Activated T-cell treated with anti-CD3 and anti-CD28 coated beads for 1 hour (primary cell): ENCODE measurements at regions not wholly inside any gene's neighbourhood (a gene's known extent, or its start where the extent isn't known, plus 50 kb on each side); places are given as distances from the start of the nearest gene placed in this dataset.

Experiments
- DNase-seq: peaks from one replicate; pipeline ENCODE4 v3.0.0-alpha.2; 2020; ENCODE audit warnings: low read depth

DNA sequence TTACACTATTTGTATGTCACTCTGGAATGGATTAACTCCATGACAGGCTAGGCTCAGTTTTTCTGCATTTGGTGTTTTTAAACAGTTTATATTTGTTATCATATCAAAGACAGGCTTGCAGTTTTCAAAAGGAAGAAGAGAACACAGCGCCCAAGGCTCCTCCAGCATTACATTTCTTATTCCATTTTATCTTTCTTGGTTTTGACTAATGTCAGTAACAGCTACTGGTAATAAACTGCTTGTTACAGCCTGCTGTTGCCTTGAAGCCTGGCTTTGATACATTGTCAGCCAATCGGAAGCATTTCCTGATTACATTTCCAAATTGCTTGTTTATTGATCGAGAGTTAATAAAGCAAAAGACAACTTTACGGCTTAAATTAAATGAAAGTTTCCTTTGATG lies 166.0 kb upstream of the MDFIC start:
- no peak for DNase-seq

DNA sequence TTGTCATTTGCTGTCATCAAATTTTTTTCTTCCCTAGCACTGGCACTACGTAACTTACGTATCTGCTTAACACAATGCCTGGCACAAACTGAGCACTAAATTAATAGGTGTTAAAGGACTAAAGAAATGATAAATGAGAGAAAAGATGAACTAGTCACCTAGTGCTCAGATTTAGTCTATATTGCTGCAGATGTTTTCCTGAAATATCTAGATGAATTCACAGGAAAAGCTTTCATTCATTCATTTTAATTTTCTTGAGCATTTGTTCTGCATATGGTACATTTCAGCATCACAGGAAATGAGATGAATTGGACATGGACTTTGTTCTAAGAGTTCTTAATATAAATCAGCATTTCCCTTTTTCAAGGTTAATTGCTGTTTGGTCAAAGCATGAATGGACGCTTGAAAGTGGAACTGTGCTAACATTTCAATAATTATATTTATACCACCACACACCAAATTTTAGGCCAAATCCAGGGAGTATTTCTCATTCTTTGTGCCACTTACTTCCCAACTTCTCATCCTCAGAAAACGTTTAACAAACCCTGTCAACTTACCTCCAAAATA lies 163.2 kb upstream of the MDFIC start:
- no peak for DNase-seq

- DNase-seq, result no peak
Measured at GRCh38 chr7:114759347-114760062, 162.4 kb upstream of the MDFIC start.

GRCh38 chr7:114760477-114760876 lies 161.4 kb upstream of the MDFIC start:
- no peak for DNase-seq

DNA sequence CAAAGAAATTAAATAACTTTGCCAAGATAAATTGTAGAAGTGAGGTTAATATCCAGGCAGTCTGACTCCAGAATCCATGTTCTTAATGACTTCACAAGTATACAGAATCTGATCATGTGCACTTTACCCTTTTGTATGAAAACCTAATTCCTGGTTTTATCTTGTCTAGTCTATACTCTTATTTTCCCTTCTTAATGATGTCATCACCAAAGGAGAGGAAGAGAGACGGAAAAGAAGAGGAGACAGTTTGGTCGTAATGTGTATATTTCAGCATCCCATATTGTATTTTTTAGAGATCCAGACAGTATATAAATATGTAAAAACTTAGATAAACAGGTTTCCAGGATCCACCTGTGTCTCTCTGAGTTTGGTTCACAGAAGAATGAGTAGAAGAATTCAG lies 159.9 kb upstream of the MDFIC start:
- no peak for DNase-seq

GRCh38 chr7:114765331-114766040 lies 156.4 kb upstream of the MDFIC start:
- no peak for DNase-seq

DNA sequence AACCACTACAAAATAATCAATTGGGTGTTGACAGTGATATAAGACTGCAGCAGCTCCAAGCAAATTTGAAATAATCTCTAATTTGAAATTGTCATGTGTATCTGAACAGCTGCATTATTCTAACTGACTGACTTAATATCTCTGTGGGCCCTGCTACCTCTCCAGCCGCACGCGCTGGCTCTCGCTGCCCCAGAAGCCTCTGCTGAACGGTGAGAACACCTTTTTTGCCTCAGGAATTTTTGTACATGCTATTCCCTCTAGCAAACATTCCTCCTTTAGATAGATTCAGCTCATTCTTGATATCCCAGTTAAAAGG lies 155.9 kb upstream of the MDFIC start:
- no peak for DNase-seq

GRCh38 chr7:114777288-114777687 lies 144.6 kb upstream of the MDFIC start:
- no peak for DNase-seq

DNA sequence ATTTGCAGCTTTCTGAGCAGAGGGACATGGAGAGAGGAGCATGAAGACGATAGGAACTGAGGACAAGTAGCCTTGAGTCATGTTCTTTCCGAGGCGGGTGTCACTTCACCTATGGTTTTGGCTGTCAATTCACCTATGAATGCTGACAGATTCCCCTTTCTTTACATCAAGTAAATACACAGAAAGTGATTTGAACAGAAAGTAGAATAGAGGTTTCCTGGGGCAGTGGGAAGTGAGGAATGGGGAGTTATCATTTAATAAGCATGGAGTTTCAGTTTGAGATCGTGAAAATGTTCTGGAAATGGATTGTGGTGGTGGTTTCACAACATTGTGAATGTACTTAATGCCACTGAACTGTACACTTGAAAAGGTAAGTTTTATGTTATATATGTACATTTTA lies 138.4 kb upstream of the MDFIC start:
- DNase-seq, result no peak

DNA sequence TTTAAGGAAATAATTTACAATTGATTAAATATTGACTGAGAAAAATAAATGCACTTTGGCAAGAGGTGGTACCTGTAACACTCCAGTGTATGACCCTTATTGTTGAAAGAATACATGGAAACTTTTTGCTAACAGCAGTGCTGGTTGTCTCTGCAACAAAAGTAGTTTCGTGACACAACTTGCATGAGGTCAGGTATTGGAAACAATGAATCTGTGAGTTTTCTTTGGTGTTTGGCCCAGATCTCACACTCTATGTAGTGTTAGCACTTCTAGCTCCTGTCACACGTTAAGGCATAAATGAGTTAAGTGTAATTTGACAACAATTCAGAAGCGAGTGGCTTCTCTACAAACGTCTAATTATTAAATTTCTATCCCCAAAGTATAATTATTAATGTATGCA lies 137.7 kb upstream of the MDFIC start:
- DNase-seq, result no peak

- DNase-seq, result no peak
Measured at GRCh38 chr7:114784746-114785145, 137.1 kb upstream of the MDFIC start.

GRCh38 chr7:114785496-114785895 lies 136.4 kb upstream of the MDFIC start:
- no peak for DNase-seq

GRCh38 chr7:114786455-114786854 lies 135.4 kb upstream of the MDFIC start:
- no peak for DNase-seq

GRCh38 chr7:114787556-114787955 lies 134.3 kb upstream of the MDFIC start:
- no peak for DNase-seq

DNA sequence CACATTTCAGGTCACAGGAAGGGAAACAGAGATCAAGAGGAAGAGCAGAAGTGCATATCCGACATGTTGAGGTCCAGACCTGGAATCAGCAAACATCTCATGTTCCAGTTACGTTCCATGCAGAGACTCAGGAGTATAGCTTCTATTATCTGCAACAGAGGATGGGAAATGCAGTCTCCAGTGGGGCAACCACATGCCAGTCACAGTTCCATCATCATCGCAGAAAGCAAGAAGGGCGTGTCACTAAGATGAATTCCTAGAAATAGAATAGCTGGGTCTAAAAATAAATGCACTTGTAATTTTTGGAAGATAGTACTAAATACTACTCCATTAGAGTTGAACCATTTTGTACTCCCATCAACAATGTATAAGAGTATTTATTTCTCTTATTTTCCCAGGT lies 133.2 kb upstream of the MDFIC start:
- DNase-seq, result no peak

GRCh38 chr7:114789161-114789560 lies 132.7 kb upstream of the MDFIC start:
- DNase-seq, result no peak

- DNase-seq, result no peak
Measured at GRCh38 chr7:114789871-114790311, 132.0 kb upstream of the MDFIC start.

DNA sequence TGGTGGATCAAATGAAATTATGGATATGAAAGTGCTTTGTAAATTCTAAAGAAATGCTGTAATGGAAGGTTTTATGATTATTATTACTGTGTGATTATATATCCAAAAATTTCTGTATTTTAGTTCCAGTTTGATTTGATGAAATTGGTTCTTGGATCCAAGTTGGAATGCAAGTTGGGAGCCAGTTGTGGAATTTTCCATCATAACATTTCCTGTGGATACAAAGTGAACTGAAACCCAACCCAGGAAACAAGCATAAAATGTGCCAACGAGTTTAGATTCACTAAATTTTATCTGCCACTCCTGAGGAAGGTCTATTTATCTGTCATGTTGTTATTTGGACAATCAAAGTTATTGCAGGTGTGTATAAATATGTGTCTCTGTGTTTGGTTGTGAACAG lies 131.4 kb upstream of the MDFIC start:
- DNase-seq, result no peak

GRCh38 chr7:114791771-114792170 lies 130.1 kb upstream of the MDFIC start:
- DNase-seq, result no peak

DNA sequence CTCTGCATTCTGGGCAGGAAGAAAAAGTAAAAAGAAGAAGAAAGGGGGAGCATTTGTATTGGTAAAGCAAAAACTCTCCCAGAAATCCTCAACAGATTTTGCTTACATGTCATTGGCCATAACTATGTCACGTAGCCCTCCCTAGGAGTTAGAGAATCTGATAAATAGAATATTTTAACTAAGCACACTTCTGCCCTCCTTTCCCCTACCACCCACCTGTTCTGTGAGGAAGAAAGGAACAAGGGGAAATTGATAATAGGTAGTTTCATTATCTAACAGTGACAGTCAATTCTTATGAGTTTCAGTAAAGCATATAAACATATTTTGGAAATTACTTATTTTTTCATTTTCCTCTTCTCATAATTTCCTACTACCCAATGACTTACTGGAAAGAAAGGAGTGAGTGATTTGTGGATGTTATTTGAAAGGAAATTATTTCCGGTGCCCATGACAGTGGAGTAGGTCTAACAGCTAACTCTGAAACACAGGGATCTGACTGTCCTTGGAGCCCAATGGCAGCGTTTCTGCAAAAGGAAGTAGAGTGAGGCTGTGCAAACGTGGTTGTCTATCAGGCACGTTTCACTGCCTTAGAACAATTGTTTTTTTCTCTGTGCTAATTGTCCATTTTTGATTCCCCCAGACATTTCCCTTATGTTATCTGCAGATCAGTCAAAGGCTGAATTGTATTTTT lies 128.6 kb upstream of the MDFIC start:
- no peak for DNase-seq

DNA sequence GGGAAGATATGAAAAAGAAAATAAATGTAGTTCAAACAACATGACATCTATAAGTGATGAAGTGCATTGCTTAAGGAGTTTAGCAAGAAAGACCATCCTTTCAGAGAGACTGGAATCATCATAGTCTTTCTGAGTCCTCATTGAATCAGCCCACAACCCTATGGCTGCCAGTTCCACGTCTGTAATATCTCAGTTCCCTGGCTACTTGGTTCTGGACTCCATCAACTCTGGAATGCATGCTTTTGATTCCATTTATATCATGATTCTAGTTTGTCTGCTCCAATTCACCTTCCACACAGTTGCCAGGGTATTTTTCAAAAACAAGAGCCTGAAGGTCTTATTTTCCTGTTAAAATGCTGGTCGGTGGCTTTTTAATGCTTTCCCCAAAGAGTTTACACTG lies 126.4 kb upstream of the MDFIC start:
- no peak for DNase-seq

DNA sequence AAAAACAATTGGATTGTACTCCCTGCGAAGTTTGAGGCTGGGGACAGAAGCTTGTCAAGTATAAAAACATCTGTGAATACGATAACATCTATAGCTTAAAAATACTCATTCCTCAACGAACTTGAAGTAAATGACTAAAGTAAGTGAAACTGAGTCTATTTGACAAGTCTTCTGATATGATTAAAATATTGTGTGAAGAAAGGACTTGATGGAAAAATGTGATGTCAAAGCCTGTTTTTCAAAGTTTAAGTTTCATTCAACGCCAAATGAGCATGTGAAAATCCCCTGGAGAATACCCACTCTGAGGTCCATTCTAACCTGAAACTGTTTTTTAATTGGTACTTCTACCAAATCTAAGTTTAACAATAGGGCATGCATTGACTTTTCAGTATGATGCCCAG lies 122.3 kb upstream of the MDFIC start:
- no peak for DNase-seq

GRCh38 chr7:114802632-114803031 lies 119.3 kb upstream of the MDFIC start:
- DNase-seq, result no peak
